Epithelial cell of prostate (primary cell): ENCODE measurements at regions not wholly inside any gene's neighbourhood (a gene's known extent, or its start where the extent isn't known, plus 50 kb on each side); places are given as distances from the start of the nearest gene placed in this dataset.

Experiments
- DNase-seq: peaks from one replicate; pipeline ENCODE4 v3.0.0-alpha.2; 2011; ENCODE audit warnings: low read depth, low spot score
- H3K27ac ChIP-seq: fragments of 450-650 bp; 2 replicates; pipeline ENCODE4 v1.5.1; 2017; ENCODE audit warnings: mild to moderate bottlenecking

DNA sequence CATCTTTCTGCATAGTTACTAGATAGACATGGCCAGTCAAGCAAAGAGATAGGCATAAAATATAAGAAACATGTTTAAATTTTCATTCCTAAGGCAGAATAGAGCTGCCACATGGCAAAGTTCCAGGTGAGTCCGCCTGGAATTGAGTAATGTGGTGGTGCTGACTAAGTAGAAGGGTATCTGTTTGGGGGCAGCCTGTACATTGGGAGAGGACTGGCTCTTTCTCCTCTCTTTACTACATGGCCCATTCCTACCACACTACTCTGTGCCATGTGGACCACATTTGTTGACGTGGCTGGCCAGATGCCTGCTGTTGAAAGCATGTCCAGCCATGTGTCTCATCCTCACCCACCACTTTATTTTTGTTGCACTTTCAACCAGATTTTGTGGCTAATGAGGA lies 354.0 kb downstream of the ETNK1 start:
- peak overlapping the region; percentile 59 for H3K27ac ChIP-seq
- peak; percentile 75 for DNase-seq

DNA sequence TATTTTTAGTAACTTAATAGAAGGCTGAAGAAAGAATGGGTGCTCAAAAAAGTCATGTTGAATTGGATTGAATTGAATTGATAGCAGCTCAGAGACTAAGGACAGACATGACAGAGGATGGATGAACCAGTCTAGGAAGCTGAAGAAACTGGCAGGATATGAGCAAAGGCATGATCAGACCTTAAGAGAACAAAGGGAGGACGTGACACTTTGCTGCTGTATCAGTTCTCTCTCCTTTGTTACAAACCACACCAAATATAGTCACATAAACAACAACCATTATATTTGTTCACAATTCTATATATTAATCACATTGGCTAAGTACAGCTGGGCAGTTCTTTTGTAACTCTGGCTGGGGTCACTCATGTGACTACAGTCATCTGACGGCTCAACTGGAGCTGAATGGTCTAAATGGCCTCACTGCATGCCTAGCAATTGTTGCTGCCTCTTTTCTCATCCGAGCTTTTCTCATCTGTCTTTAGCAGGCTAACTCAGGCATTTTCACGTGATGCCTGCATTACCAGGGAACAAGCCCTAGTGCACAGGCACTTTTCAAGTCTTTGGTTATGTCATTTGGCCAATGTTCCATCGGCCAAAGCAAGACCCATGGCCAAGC lies 355.0 kb downstream of the ETNK1 start:
- DNase-seq: no peak
- peak overlapping the region; percentile 59 for H3K27ac ChIP-seq

DNA sequence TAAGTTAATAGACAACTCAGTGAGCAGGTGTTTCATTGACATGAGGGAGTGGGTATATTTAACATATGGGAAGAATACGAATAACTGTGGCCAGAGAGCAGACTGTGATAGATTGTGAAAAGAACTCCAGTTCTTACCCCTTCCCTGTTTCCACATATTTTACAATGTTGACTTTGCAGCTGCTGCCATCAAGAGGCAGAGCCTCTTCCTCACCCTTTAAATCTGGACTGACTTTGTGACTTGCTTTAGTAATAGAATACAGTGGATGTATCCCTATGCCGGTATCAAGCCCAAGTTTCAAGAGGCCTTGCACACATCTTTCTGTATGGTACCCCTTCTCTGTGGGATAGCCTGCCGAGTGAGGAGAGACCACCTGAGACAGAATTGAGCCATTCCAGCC lies 356.7 kb downstream of the ETNK1 start:
- no peak for DNase-seq

DNA sequence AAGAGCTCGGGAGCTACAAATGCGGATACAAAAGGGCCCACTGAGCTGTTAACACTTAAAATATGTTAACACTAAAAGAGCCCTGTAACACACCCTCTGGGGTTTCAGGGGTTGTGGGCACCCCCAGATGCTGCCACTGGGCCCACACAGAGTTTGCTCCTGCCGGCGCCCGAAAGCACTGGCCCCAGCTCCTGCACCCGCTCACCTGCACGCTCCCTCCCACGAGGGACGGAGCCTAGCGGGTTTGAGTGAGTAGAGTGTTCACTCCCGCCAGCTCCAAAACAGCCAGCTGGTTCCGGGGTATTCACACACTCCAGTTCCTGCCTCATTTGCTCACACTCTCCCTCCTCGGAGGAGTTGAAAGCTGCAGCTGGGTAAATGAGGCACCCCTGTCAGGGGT lies 357.7 kb downstream of the ETNK1 start:
- no peak overlapping the region for H3K27ac ChIP-seq
- no peak for DNase-seq

More for the DNA sequence above, 356.7 kb downstream of the ETNK1 start:
- H3K27ac ChIP-seq: no peak overlapping the region

DNA sequence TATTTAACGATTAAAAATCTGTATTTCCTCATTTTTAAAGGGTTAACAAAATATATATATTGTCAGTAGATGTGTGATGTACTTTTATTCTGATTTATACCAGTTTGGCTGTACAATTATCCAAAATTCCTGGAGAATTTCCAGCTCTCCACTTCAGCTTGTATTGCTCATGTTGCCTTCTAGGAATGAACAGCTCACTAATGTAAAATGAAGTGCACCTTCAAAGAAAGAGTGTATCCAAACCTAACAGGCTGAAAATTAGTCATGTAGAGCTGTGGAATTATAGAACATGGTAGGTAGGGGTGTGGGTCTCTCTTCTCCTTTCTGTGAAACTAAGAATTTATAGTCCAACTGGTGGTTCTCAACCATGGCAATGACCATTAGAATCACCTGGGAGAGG lies 362.0 kb downstream of the ETNK1 start:
- no peak overlapping the region for H3K27ac ChIP-seq

DNA sequence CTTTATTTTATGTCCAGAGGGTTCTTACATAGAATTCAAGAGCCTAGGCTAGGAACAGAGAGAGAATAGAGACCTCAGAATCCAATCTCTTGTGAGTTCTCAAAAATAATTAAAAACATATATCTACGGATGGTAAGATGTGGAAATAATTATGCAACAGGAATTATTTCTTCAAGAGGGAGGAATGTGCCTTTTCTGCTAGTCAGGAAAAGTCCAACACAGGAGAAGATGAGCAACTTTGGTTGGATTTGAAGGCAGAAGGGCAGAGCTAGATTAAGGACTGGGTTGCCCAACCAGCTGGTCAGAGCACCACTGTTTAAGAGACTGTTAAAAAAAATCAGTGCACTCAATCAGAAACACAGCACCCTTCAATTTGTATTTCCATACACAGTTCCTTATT lies 365.5 kb downstream of the ETNK1 start:
- H3K27ac ChIP-seq: no peak overlapping the region
- no peak for DNase-seq

More for the DNA sequence above, 362.0 kb downstream of the ETNK1 start:
- DNase-seq: peak; percentile 16

DNA sequence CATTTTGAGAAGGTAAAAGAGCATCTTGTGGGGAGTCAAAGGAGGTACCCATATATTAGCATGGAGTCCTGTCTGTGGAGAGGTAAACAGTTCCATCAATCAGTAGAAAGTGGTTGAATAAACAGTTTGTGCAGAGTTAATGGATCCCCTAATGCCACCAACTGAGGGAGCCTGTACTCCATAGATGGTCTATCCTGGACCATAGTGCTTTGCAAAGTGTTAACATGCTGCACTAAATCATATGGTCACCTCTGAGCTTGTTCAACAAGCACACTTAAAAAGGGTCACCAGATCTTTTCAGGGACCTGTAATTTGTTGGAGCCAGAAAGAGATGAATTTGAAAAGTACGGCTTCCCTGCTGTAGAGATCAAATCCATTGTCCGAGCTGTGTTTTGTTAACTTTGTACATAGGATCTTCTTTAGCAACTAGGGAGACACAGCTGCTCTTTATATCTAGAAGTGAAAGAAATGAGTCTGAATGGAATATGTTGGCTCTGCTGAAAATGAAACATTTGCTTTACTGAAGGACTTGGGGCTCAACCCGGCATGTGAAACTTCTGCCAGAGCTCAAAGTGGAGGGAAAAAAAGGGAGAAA lies 366.4 kb downstream of the ETNK1 start:
- DNase-seq: no peak
- H3K27ac ChIP-seq: no peak overlapping the region

DNA sequence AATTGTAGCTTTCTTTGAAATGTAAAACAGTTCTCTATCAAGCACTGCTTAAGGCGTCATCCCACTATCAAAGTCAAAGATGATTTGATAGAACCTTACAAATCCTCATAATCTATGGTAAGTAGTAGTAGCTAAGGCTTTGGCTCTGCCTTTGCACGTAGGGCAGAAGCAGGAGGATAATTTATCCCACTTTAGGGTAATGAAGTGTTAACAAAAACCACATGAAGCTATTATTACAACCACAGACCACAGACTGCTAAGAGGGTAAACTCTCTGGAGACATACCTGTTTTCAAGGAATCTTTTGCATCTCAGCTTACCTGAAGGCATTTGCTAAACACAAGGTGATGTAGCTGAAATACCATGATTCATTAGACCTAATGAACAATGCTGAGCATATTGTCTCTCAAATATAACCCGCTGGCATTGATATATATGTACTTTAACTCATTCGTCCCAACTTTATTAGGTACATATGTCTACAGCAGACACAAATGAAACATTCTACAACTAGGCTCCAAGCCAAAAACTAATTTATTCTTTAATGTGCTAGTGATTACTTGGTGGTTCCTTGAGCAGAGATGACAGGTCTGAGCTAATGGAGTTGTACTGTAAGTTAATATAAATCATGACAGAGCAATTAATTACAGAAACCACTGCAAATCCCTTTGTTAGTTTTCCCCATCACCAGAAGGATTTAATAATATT lies 368.8 kb downstream of the ETNK1 start:
- DNase-seq: peak; percentile 46

DNA sequence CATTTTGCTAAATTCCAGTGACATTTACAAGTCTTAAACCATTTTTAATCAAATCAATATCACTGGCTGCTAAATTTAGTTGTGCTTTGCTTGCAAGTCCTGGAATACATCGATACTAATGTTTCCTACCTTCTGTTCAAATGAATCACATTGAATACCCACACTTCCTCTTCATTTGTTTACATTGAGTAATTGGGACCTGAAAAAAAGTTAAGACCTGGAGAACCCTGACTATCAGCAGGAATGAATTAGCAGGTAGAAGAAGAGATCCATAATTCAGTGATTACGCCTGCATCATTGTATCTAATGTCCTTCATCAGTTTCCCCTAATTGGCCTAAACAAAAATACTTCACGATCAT lies 369.3 kb downstream of the ETNK1 start:
- peak; percentile 20 for DNase-seq
- H3K27ac ChIP-seq: no peak overlapping the region

More for the DNA sequence above, 368.8 kb downstream of the ETNK1 start:
- no peak overlapping the region for H3K27ac ChIP-seq

DNA sequence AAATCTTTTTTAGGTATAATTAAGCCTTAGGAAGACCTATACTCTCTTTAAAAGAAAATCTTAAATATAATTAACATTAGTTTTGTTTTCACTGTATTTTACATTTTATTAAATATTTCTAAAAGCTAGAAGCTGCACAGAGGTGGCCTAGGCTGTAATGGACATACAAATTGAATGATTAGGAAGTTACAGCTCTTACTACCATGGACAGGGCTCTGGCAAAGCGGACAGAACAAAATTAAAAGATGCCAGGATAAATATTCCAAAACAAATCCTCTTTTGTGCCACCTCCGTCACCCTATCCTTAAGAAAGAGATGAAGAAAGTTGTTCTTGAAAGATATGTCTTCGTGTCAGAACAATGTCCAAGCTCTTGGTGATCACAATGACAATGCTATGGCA lies 376.5 kb downstream of the ETNK1 start:
- no peak for DNase-seq
- no peak overlapping the region for H3K27ac ChIP-seq

DNA sequence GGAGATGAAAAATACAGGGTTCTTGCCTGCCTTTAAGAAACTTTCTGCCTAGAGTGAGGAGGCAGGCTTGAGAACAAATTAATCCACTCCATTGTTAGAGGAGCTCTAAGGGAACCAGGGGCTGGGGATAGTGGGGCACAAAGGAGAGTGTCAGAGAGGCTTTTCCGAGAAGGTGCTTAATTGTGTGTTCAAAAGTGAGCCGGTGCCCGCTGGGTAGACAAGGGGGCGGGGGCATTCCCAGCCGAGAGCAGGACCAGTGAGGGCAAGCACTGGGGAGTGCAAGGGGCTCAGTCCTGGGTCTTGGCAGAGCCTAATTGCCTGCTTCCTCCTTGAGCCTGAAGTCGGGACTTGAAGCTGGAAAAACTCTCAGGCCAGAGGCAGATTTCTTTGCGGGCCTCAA lies 377.4 kb downstream of the ETNK1 start:
- no peak for DNase-seq
- H3K27ac ChIP-seq: no peak overlapping the region

DNA sequence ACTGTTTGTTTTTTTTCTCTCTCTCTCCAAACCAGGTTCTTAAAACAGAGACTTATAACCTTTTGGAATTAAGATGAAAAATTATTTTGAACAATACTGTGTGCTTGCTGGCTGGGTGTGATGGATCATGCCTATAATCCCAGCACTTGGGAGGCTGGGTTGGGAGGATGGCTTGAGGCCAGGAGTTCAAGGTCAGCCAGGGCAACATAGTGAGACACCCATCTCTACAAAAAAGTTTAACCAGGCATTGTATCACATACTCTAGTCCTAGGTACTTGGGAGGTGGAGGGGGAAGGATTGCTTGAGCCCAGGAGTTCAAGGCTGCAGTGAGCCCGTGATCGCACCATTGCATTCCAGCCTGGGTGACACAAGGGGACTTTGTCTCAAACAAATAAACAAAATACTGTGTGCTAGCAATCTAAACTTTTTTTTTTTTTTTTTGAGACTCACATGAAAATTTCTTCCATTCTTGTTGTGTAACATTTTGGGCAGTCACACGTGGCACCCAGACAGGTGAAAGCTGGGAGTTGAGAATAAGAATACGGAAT lies 379.6 kb downstream of the ETNK1 start:
- no peak for DNase-seq
- no peak overlapping the region for H3K27ac ChIP-seq

DNA sequence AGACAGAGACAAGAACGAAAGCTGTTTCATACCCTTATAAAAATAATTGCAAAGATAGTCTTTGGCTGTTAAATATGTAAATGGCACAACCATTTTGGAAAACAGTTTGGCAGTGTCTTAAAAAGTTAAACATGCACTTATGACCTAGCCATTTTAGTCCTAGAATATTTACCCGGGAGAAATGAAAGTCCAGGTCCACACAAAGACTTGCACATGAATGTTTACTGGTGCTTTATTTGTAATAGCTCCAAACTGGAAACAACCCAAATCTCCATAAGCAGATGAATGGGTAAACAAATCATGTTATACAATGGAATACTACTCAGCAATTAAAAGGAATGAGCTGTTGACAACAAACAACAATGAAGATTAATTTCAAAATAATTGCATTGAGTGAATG lies 380.4 kb downstream of the ETNK1 start:
- DNase-seq: no peak

DNA sequence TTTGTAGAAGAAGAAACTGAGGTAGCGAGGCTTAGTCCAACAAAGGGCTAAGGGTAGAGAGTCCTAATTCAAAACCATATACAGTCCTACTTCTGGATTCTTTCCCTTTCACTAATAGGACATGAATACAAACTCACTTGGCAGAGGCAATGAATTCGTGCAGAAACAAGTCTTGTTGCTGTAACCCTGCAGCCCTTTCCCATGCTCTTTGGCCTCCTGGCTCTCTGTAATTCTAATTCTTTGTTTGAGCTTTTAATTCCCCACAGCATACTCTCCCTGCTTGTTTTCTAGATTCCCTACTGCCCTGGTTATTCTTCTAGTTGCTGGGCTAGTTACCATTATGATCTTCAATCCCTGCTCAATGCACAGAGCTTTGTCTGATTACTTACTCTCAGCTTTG lies 381.4 kb downstream of the ETNK1 start:
- no peak overlapping the region for H3K27ac ChIP-seq
- DNase-seq: no peak

More for the DNA sequence above, 380.4 kb downstream of the ETNK1 start:
- H3K27ac ChIP-seq: no peak overlapping the region

DNA sequence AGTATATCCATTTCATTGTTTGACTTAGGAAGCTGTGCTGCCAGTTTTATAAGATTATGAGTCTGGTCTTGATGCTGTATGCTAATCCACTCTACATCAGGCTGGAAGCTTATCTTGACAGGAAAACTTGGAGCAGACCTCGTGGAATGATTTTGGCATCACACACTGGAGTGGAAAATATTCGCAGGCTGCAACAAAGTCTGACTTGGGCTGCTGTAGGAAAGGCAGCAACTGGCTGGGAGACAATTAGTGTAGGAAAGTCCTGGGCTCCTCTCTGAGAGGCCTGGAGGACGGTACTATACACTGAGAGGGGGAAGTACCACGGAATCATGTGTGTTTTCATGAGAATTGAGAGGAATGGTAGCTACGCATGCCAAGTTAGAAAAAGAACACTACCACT lies 383.7 kb downstream of the ETNK1 start:
- DNase-seq: no peak
- H3K27ac ChIP-seq: no peak overlapping the region

DNA sequence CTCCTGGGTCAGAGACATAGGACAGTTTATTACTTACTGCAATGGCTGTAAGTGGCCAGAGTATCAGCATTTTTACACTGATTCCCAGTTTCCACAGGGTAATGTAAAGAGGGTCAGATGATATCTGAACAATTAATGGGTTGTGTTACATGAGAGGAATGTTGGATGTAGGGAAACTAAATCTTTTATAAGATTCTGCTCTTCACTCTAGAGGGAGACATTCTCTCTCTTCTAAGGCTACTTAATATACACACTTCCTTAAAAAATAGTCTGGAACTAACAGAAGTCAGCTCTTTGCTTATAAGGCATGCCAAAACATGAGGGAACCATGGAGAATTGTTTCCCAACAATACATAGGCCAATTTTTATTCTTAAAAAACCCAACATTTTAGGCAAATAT lies 389.8 kb downstream of the ETNK1 start:
- DNase-seq: no peak
- H3K27ac ChIP-seq: no peak overlapping the region

DNA sequence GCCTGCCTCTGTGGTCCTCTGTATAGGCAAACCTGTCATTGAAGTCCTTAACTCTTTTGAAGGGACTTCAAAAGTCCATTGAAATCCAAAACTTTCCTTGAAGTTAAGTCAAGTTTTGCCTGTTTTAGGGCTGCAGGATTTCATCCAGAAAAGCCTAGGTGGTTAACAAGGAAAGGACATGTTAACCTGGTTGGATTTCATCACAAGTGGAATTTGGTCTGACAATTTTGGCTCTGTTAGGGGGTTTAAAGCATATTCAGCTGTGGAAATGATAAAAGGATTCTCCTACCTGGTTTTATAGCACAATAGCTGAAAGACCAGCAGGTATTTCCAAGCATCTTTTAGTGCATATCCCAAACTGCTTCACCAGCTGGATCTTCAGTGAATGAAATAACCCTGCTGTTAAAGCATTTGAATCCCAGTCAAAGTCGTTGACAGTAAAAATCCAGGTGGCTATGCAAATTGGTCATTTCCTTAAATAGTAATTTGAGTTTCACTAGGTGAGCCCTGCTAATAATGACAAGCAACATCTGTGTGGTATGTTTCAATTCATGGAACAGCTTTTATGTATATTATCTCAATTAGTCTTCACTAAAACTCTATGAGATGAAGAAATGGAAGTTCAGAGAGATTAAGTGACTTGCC lies 400.5 kb downstream of the ETNK1 start:
- no peak for DNase-seq
- no peak overlapping the region for H3K27ac ChIP-seq

DNA sequence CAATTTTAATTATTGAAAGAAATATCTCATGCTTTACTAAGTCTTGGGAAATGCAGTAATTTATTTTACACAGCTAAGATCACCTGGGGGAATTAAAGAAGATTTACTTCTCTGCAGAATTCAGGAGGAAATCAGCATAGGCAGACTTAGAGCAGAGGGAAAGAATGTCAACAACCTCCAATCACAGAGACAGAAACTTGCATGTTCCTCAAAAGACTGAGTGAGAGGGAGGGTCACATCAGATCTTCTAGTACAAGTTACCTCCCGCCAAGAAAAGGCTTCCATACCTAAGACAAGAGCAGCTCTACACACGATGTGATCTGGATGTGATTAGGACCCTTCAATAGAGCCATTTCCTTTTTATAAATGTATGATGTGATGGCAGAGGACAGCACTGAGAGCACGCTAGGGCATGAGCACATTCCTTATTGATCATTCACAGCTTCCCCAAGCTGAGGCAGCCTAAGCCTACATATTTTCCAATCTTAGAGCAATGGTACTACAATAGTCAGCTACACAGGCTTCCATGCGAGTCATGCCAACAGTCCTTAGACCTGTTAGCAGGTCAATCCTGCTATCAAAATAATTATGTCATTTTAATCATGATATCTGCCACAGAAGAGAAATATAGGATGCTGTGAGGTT lies 403.3 kb downstream of the ETNK1 start:
- no peak for DNase-seq

DNA sequence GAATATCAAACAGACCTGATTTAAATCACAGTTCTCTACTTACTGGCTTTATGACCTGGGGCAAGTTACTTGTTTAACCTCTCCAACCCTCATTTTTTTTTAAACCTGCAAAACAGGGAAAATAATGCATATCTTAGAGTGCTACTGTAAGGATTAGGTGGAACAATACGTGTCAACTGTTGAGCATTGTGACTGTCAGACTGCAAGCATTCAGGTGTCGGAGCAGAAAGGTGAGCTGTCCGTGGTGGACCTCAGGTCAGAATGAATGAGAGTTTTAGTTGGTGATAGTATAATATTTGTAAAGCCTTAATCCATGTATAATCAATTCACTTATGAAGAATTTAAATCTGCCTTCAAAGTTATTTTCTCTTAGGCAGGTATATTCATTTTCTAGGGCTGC lies 404.2 kb downstream of the ETNK1 start:
- no peak for DNase-seq
- no peak overlapping the region for H3K27ac ChIP-seq

More for the DNA sequence above, 403.3 kb downstream of the ETNK1 start:
- no peak overlapping the region for H3K27ac ChIP-seq

DNA sequence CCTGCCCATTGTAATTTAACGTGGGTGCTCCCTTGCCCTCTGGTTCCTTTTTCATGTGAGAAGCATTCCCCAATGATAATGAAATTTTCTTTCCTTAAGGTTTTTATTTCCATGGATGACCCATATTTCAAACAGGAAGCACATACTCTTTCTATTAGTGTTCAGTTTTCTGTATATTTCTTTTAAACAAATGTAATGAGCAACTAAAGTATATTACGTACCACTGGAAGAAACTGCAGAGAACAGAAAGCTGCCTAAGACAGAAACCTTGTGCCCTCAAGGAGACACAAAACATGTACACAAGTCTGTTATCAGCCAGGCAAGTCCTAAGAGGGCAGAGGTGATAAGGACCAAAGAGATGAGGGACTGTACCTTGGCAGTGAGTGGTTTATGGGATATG lies 414.9 kb downstream of the ETNK1 start:
- no peak overlapping the region for H3K27ac ChIP-seq
- no peak for DNase-seq

DNA sequence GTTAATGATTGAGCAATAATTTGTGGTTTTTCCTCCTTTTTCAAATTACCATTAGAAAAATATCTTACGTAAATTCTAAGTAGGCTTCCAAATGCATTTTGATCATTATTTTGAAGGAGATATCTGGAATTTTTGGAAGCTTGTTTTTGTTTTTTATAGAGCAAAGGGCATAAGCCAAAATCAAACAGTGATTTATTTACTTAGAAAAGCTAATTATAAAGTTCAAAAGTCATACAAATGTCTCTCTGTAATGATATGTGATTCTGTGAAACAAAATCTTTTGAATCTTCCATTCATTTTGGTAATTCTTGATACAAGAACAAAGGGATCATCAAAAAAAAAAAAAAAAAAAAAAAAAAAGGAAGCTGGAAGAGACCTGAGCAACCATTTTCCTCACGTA lies 416.8 kb downstream of the ETNK1 start:
- DNase-seq: no peak
- no peak overlapping the region for H3K27ac ChIP-seq
